Endothelial cell of umbilical vein (primary cell): ENCODE measurements at regions not wholly inside any gene's neighbourhood (a gene's known extent, or its start where the extent isn't known, plus 50 kb on each side); places are given as distances from the start of the nearest gene placed in this dataset.

Experiments
- BruUV-seq: library from RNA; stranded (reverse); fragments of 400-500 nt; replicated peaks from 2 replicates; lab custom pipeline; 2021; lab: Mats Ljungman, UMichigan
- CTCF ChIA-PET: fragments of 300-600, 350-600 bp; sonication (Branson Sonifier 250); formaldehyde crosslinking; loops from one replicate; lab custom pipeline; 2021; ENCODE audit warnings: antibody characterized with exemption, inconsistent platforms; lab: Charles Lee
- POLR2A ChIA-PET: fragments of 300-600, 350-600 bp; sonication (Branson Sonifier 250); formaldehyde crosslinking; loops from one replicate; lab custom pipeline; 2021; ENCODE audit warnings: antibody characterized with exemption, inconsistent platforms; lab: Charles Lee
- DNase-seq: peaks from one replicate; pipeline ENCODE4 v3.0.0-alpha.2; 2011; ENCODE audit warnings: low read depth, low spot score
- FAIRE-seq: peaks from 2 replicates; lab custom pipeline; 2011; peaks lifted over from hg19 to GRCh38; lab: Jason Lieb, UNC
- H2AFZ ChIP-seq: 2 replicates; pipeline ENCODE4 v1.6.0; 2012; ENCODE audit warnings: low read depth, low read length, control low read depth, inconsistent platforms
- H3K27ac ChIP-seq: 2 replicates; pipeline ENCODE4 v1.5.1; 2011; ENCODE audit warnings: low read depth, mild to moderate bottlenecking, control low read depth, low read length, moderate library complexity; ENCODE audit not compliant: insufficient read depth
- H3K27me3 ChIP-seq, 2 experiments: 2 replicates each; pipeline versions ENCODE4 v1.6.0 to v1.6.1; 2011; ENCODE audit warnings: low read length in 2 of 2, mixed read lengths in 1 of 2; ENCODE audit not compliant: control insufficient read depth in 2 of 2, insufficient read depth in 2 of 2
- H3K36me3 ChIP-seq, 2 experiments: 2 replicates in 1 of 2; 3 replicates in 1 of 2; pipeline ENCODE4 v1.5.1; 2011; ENCODE audit warnings: low read length in 2 of 2, mild to moderate bottlenecking in 1 of 2, moderate library complexity in 1 of 2; ENCODE audit not compliant: control insufficient read depth in 2 of 2, insufficient read depth in 2 of 2; ENCODE audit errors: extremely low read depth in 1 of 2
- H3K4me1 ChIP-seq: 3 replicates; pipeline ENCODE4 v1.5.1; 2011; ENCODE audit warnings: mild to moderate bottlenecking, low read length; ENCODE audit not compliant: control insufficient read depth, insufficient read depth; ENCODE audit errors: extremely low read depth
- H3K4me2 ChIP-seq: 2 replicates; pipeline ENCODE4 v1.6.1; 2011; ENCODE audit warnings: low read length, control low read depth, mixed read lengths; ENCODE audit not compliant: insufficient read depth
- H3K4me3 ChIP-seq, 3 experiments: fragments of 200-600 bp in 1 of 3; sonication (generic), shearing (Covaris generic) in 1 of 3; replicated peaks in 1 of 3; 2 replicates each; pipeline ENCODE4 v1.5.1; 2011 to 2016; ENCODE audit warnings: control low read depth in 3 of 3, low read length in 3 of 3, mild to moderate bottlenecking in 2 of 3, inconsistent platforms in 1 of 3, low read depth in 1 of 3, moderate library complexity in 1 of 3; ENCODE audit not compliant: insufficient read depth in 1 of 3
- H3K79me2 ChIP-seq: 2 replicates; pipeline ENCODE4 v1.6.0; 2012; ENCODE audit warnings: low read length, inconsistent platforms; ENCODE audit not compliant: control insufficient read depth, insufficient read depth
- H3K9ac ChIP-seq: replicated peaks from 2 replicates; pipeline ENCODE3; 2011; ENCODE audit warnings: low read length, control low read depth; ENCODE audit not compliant: insufficient read depth; ENCODE audit errors: extremely low read depth
- H3K9me1 ChIP-seq: replicated peaks from 3 replicates; pipeline ENCODE4 v1.6.0; 2011; ENCODE audit warnings: mild to moderate bottlenecking, low read length; ENCODE audit not compliant: control insufficient read depth, insufficient read depth; ENCODE audit errors: extremely low read depth
- H3K9me3 ChIP-seq: replicated peaks from 2 replicates; pipeline ENCODE4 v1.5.1; 2012; ENCODE audit warnings: low read length, inconsistent platforms; ENCODE audit not compliant: control insufficient read depth, insufficient read depth
- H4K20me1 ChIP-seq: replicated peaks from 2 replicates; pipeline ENCODE3; 2011; ENCODE audit warnings: mild to moderate bottlenecking, low read length; ENCODE audit not compliant: control insufficient read depth, insufficient read depth; ENCODE audit errors: extremely low read depth
- CTCF ChIP-seq, 2 donors: IDR thresholded peaks; 1 replicate in 1 of 2; 2 replicates in 1 of 2; pipeline ENCODE4 v1.5.1; 2011; ENCODE audit warnings: low read length in 2 of 2, mild to moderate bottlenecking in 2 of 2, moderate library complexity in 2 of 2, control low read depth in 1 of 2, inconsistent platforms in 1 of 2, low read depth in 1 of 2; ENCODE audit not compliant: insufficient read depth in 1 of 2; ENCODE audit errors: extremely low read depth in 1 of 2
- EZH2 ChIP-seq: IDR thresholded peaks from 2 replicates; pipeline ENCODE4 v1.6.1; 2012; ENCODE audit warnings: borderline replicate concordance, low read depth, mild to moderate bottlenecking, moderate library complexity, low read length, inconsistent platforms; ENCODE audit not compliant: severe bottlenecking
- FOS ChIP-seq: IDR thresholded peaks from 2 replicates; pipeline ENCODE4 v1.6.1; 2011; ENCODE audit warnings: mild to moderate bottlenecking, low read length, moderate library complexity, borderline replicate concordance; ENCODE audit not compliant: insufficient read depth
- GATA2 ChIP-seq: IDR thresholded peaks from 2 replicates; pipeline ENCODE4 v1.7.0; 2011; ENCODE audit warnings: low read depth, mild to moderate bottlenecking, moderate library complexity, mixed read lengths, low read length; ENCODE audit not compliant: insufficient read length, insufficient read depth
- JUN ChIP-seq: IDR thresholded peaks from 2 replicates; pipeline ENCODE4 v1.6.1; 2011; ENCODE audit warnings: borderline replicate concordance, low read depth; ENCODE audit not compliant: insufficient read length, insufficient read depth
- MAX ChIP-seq: IDR thresholded peaks from 2 replicates; pipeline ENCODE4 v1.6.1; 2011; ENCODE audit not compliant: insufficient read depth, insufficient read length
- MYC ChIP-seq: IDR thresholded peaks from one replicate; pipeline ENCODE4 v1.6.1; 2011; ENCODE audit warnings: mild to moderate bottlenecking, low read depth, low read length
- POLR2A ChIP-seq: IDR thresholded peaks from 2 replicates; pipeline ENCODE4 v1.6.1; 2012; ENCODE audit warnings: low read depth, mild to moderate bottlenecking, control low read depth, low read length
- POLR2AphosphoS5 ChIP-seq: IDR thresholded peaks from 2 replicates; pipeline ENCODE4 v1.6.1; 2012; ENCODE audit warnings: low read depth, mild to moderate bottlenecking, control low read depth, low read length, moderate library complexity; ENCODE audit not compliant: insufficient read depth
- dilution Hi-C: fragments of 300-500 bp; cut with MboI; formaldehyde crosslinking; loops from one replicate; pipeline ENCODE4 v1.15.0; 2019; ENCODE audit warnings: low sequenced_read_pairs; ENCODE audit not compliant: extremely low pct_ligation_motif_present
- intact Hi-C: fragments of 100-400 bp; cut with micrococcal nuclease; formaldehyde crosslinking; loops from one replicate; pipeline ENCODE4 v1.10.0; 2022

- intact Hi-C loops = no loop called here
Measured at GRCh38 chr11:64492561-64492960, 63.2 kb upstream of the SLC22A11 start.

More at GRCh38 chr11:64492561-64492960, 63.2 kb upstream of the SLC22A11 start:
- Histone ChIP-seq H3K4me3 (no peak overlapping the region), H3K36me3 (no peaks in the 10 kb centered on the region), H3K9me3 (no peaks in the 10 kb centered on the region), H3K79me2 (no peaks in the 10 kb centered on the region), H3K9ac (no peak overlapping the region), H3K27ac (no peak overlapping the region), H2AFZ (no peak overlapping the region), H3K27me3 (peaks cover 4 to 8% of the 10 kb centered on the region in 2 experiments), H3K9me1 (no peaks in the 10 kb centered on the region), H3K4me1 (no peaks in the 10 kb centered on the region), H3K4me2 (no peak overlapping the region), H4K20me1 (no peaks in the 10 kb centered on the region)
- no peak for FAIRE-seq
- TF ChIP-seq FOS (no peak), MYC (no peak), GATA2 (no peak), JUN (no peak), POLR2AphosphoS5 (no peak), MAX (no peak), CTCF (IDR thresholded peaks at IDR 0.05; ENCODE audit: extremely low read depth in 1 of 2, insufficient read depth in 1 of 2, low read depth in 1 of 2, low read length in 2 of 2) (no peak), POLR2A (no peak), EZH2 (no peak)
- CTCF ChIA-PET = interaction anchor here (1.1 to 1.6 kb wide), 4 partner anchors 11 to 160 kb away, joined by 4 to 6 read pairs (median 4); no protein-coding TSS in a partner anchor
- no TSS peak for BruUV-seq
- dilution Hi-C loops = no loop called here
- no peak for DNase-seq
- POLR2A ChIA-PET = no interaction called here
